RWPE2 (cell line): ENCODE measurements at regions not wholly inside any gene's neighbourhood (a gene's known extent, or its start where the extent isn't known, plus 50 kb on each side); places are given as distances from the start of the nearest gene placed in this dataset.
"Not testable (repeated sequence)": the region's sequence is repeated elsewhere in the genome, so short reads cannot be mapped to it uniquely, and the experiment has no call there.

ENCODE experiments used
- ATAC-seq: fragments of 200-7000 bp; cut with Tn5 transposase; 3 replicates; pipeline ENCODE4 v1.9.1; 2021; ENCODE audit warnings: low read depth
- DNase-seq: peaks from one replicate; pipeline ENCODE4 v3.0.0-alpha.2; 2020; ENCODE audit warnings: low spot score
- H3K27ac ChIP-seq: fragments of 450-650 bp; 2 replicates; pipeline ENCODE4 v1.5.1; 2017; ENCODE audit warnings: mild to moderate bottlenecking; ENCODE audit not compliant: poor library complexity, severe bottlenecking
- H3K27me3 ChIP-seq: fragments of 250-450 bp; sonication (Bioruptor Pico); 2 replicates; pipeline ENCODE4 v1.5.1; 2021; ENCODE audit warnings: mild to moderate bottlenecking, moderate library complexity; ENCODE audit not compliant: insufficient read depth, poor library complexity, severe bottlenecking
- H3K36me3 ChIP-seq: fragments of 250-450 bp; sonication (Bioruptor Pico); 2 replicates; pipeline ENCODE4 v1.5.1; 2020; ENCODE audit warnings: low read depth, mild to moderate bottlenecking, moderate library complexity
- H3K4me1 ChIP-seq: fragments of 250-450 bp; sonication (Bioruptor Pico); 2 replicates; pipeline ENCODE4 v1.5.1; 2021; ENCODE audit warnings: mild to moderate bottlenecking, moderate library complexity; ENCODE audit not compliant: insufficient read depth, poor library complexity, severe bottlenecking
- H3K4me3 ChIP-seq: fragments of 250-450 bp; sonication (Bioruptor Pico); 2 replicates; pipeline ENCODE4 v1.5.1; 2021; ENCODE audit warnings: mild to moderate bottlenecking, moderate library complexity; ENCODE audit not compliant: severe bottlenecking
- H3K9me3 ChIP-seq: fragments of 250-450 bp; sonication (Bioruptor Pico); 2 replicates; pipeline ENCODE4 v1.5.1; 2021; ENCODE audit warnings: mild to moderate bottlenecking, moderate library complexity; ENCODE audit not compliant: severe bottlenecking
- TF ChIP-seq, protein P1 (sequence below): fragments of 450-650 bp; IDR thresholded peaks from one replicate; pipeline ENCODE4 v1.5.1; 2017; ENCODE audit warnings: mild to moderate bottlenecking, moderate library complexity; ENCODE audit not compliant: poor library complexity, severe bottlenecking

- no peak overlapping the region for H3K4me3 ChIP-seq
- H3K36me3 ChIP-seq, result no peaks in the 10 kb centered on the region
- no peaks in the 10 kb centered on the region for H3K9me3 ChIP-seq
- H3K4me1 ChIP-seq, result no peaks in the 10 kb centered on the region
- H3K27me3 ChIP-seq, result no peaks in the 10 kb centered on the region
- ATAC-seq (no peak), DNase-seq (no peak)
- TF ChIP-seq, protein P1, sequence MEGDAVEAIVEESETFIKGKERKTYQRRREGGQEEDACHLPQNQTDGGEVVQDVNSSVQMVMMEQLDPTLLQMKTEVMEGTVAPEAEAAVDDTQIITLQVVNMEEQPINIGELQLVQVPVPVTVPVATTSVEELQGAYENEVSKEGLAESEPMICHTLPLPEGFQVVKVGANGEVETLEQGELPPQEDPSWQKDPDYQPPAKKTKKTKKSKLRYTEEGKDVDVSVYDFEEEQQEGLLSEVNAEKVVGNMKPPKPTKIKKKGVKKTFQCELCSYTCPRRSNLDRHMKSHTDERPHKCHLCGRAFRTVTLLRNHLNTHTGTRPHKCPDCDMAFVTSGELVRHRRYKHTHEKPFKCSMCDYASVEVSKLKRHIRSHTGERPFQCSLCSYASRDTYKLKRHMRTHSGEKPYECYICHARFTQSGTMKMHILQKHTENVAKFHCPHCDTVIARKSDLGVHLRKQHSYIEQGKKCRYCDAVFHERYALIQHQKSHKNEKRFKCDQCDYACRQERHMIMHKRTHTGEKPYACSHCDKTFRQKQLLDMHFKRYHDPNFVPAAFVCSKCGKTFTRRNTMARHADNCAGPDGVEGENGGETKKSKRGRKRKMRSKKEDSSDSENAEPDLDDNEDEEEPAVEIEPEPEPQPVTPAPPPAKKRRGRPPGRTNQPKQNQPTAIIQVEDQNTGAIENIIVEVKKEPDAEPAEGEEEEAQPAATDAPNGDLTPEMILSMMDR, result no peak
- no peak overlapping the region for H3K27ac ChIP-seq
Observed at GRCh38 chr22:26941896-26942636, 284.7 kb downstream of the MIAT start.

DNA sequence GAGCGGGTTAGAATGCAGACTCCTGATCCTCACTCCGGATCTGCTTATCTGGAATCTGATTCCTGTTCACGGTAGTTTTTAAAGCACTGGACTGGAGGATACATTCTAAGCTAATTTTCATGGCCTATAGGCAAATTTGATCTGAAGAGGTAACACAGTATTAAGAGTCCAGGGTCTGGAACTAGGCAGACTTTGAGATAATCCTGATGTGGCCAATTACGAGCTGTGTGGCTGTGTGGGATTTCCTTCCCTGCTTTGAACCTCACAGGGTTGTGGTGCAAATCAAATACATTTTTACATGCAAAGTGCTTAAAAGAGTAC is 285.2 kb downstream of the MIAT start:
- H3K27me3 ChIP-seq, result no peaks in the 10 kb centered on the region
- TF ChIP-seq, protein P1, result no peak
- H3K27ac ChIP-seq, result no peak overlapping the region
- no peaks in the 10 kb centered on the region for H3K4me1 ChIP-seq
- H3K9me3 ChIP-seq, result no peaks in the 10 kb centered on the region
- no peaks in the 10 kb centered on the region for H3K36me3 ChIP-seq
- no peak overlapping the region for H3K4me3 ChIP-seq
- DNase-seq (no peak), ATAC-seq (no peak)

DNA sequence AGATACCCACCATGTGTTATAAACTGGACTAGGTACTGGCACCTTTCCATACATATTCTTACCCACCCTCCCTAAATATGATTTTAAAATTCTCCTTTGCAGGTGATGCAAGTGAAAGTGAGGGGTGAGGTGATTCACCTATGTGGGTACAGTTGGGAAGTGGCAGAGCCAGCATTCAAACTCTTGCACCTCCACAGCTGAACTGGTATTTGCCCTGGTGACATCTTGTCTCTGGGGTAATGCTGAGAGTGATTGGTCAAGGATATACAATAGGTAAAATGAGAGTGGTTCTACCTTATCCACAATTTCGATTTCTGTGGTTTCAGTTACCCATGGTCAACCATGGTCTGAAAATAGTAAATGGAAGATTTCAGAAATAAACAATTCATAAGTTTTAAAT is 288.2 kb downstream of the MIAT start:
- H3K27me3 ChIP-seq, result no peaks in the 10 kb centered on the region
- ATAC-seq (no peak), DNase-seq (no peak)
- no peaks in the 10 kb centered on the region for H3K9me3 ChIP-seq
- H3K4me3 ChIP-seq, result no peak overlapping the region
- H3K36me3 ChIP-seq, result no peaks in the 10 kb centered on the region
- no peaks in the 10 kb centered on the region for H3K4me1 ChIP-seq
- no peak overlapping the region for H3K27ac ChIP-seq
- TF ChIP-seq, protein P1, result no peak

GRCh38 chr22:26949193-26949592 is 291.8 kb downstream of the MIAT start:
- no peak for DNase-seq
- H3K4me3 ChIP-seq, result no peak overlapping the region

GRCh38 chr22:26951139-26951538 is 293.8 kb downstream of the MIAT start:
- not testable (repeated sequence) for H3K4me1 ChIP-seq, H3K9me3 ChIP-seq, H3K36me3 ChIP-seq, H3K27ac ChIP-seq, H3K4me3 ChIP-seq, DNase-seq, ATAC-seq
- H3K27me3 ChIP-seq, result peaks cover 36% of the 10 kb centered on the region

More at GRCh38 chr22:26949193-26949592, 291.8 kb downstream of the MIAT start:
- Histone ChIP-seq H3K4me1 (no peaks in the 10 kb centered on the region), H3K36me3 (no peaks in the 10 kb centered on the region), H3K9me3 (no peaks in the 10 kb centered on the region), H3K27me3 (peaks cover 23% of the 10 kb centered on the region), H3K27ac (no peak overlapping the region)
- ATAC-seq, result no peak
- TF ChIP-seq, protein P1, result no peak
